DMS 273 (cell line): ENCODE measurements at regions not wholly inside any gene's neighbourhood (a gene's known extent, or its start where the extent isn't known, plus 50 kb on each side); places are given as distances from the start of the nearest gene placed in this dataset.
"Not testable (repeated sequence)": the region's sequence is repeated elsewhere in the genome, so short reads cannot be mapped to it uniquely, and the experiment has no call there.

Experiments
- DNase-seq: peaks from one replicate; lab custom pipeline; 2025; ENCODE audit not compliant: unreplicated experiment; lab: John Stamatoyannopoulos, UW

GRCh38 chr2:10223471-10223870 lies 79.2 kb upstream of the HPCAL1 start:
- no peak for DNase-seq

GRCh38 chr2:10223932-10224720 lies 78.6 kb upstream of the HPCAL1 start:
- no peak for DNase-seq

GRCh38 chr2:10224734-10225133 lies 78.0 kb upstream of the HPCAL1 start:
- DNase-seq, result no peak

GRCh38 chr2:10225291-10226037 lies 77.2 kb upstream of the HPCAL1 start:
- DNase-seq, result no peak

- no peak for DNase-seq
These were observed 76.5 kb upstream of the HPCAL1 start for GRCh38 chr2:10226038-10226724.

- DNase-seq, result no peak
These were observed 73.9 kb upstream of the HPCAL1 start for GRCh38 chr2:10228611-10229365.

- DNase-seq, result no peak
These were observed 73.1 kb upstream of the HPCAL1 start for GRCh38 chr2:10229462-10230099.

- no peak for DNase-seq
These were observed 72.2 kb upstream of the HPCAL1 start for GRCh38 chr2:10230499-10230898.

- DNase-seq, result not testable (repeated sequence)
These were observed 71.8 kb upstream of the HPCAL1 start for GRCh38 chr2:10230921-10231320.

GRCh38 chr2:10231551-10232085 lies 71.1 kb upstream of the HPCAL1 start:
- no peak for DNase-seq

GRCh38 chr2:10232096-10232815 lies 70.4 kb upstream of the HPCAL1 start:
- DNase-seq, result no peak

GRCh38 chr2:10233131-10234012 lies 69.3 kb upstream of the HPCAL1 start:
- no peak for DNase-seq

- DNase-seq, result no peak
These were observed 68.7 kb upstream of the HPCAL1 start for GRCh38 chr2:10234013-10234306.

GRCh38 chr2:10234409-10235094 lies 68.2 kb upstream of the HPCAL1 start:
- DNase-seq, result no peak

GRCh38 chr2:10235099-10235908 lies 67.4 kb upstream of the HPCAL1 start:
- DNase-seq, result no peak

GRCh38 chr2:10235909-10236550 lies 66.7 kb upstream of the HPCAL1 start:
- DNase-seq, result no peak
